ENCODE measurements at regions not wholly inside any gene's neighbourhood (a gene's known extent, or its start where the extent isn't known, plus 50 kb on each side); places are given as distances from the start of the nearest gene placed in this dataset.

DNA sequence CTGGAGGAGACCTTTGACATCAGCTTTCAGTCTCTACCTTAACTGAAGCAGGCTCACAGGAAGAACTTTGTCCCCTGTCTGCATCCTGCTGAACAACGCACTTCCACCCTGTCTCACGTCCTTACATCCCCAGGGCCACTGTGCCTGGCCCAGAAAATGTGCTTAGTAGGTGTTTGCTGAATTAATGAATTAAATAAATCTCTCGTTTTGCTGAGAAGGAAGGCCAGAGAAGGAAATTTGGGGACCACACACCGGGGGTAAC, 54.3 kb upstream of the CREB3L1 start:
- DNase-seq (ENCODE audit: low read depth, low spot score), result no peak
- H3K4me3 ChIP-seq (ENCODE audit: low read depth, low read length), result no peak overlapping the region
- CTCF ChIA-PET, result interaction anchor here (0.9 kb wide), 1 partner anchor 15 kb away, joined by 5 read pairs; no protein-coding TSS in a partner anchor
- POLR2A ChIA-PET, result no interaction called here
- TF ChIP-seq, protein P1, sequence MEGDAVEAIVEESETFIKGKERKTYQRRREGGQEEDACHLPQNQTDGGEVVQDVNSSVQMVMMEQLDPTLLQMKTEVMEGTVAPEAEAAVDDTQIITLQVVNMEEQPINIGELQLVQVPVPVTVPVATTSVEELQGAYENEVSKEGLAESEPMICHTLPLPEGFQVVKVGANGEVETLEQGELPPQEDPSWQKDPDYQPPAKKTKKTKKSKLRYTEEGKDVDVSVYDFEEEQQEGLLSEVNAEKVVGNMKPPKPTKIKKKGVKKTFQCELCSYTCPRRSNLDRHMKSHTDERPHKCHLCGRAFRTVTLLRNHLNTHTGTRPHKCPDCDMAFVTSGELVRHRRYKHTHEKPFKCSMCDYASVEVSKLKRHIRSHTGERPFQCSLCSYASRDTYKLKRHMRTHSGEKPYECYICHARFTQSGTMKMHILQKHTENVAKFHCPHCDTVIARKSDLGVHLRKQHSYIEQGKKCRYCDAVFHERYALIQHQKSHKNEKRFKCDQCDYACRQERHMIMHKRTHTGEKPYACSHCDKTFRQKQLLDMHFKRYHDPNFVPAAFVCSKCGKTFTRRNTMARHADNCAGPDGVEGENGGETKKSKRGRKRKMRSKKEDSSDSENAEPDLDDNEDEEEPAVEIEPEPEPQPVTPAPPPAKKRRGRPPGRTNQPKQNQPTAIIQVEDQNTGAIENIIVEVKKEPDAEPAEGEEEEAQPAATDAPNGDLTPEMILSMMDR (IDR thresholded peaks at IDR 0.05; ENCODE audit: insufficient read depth, low read length, missing control alignments), result no peak

DNA sequence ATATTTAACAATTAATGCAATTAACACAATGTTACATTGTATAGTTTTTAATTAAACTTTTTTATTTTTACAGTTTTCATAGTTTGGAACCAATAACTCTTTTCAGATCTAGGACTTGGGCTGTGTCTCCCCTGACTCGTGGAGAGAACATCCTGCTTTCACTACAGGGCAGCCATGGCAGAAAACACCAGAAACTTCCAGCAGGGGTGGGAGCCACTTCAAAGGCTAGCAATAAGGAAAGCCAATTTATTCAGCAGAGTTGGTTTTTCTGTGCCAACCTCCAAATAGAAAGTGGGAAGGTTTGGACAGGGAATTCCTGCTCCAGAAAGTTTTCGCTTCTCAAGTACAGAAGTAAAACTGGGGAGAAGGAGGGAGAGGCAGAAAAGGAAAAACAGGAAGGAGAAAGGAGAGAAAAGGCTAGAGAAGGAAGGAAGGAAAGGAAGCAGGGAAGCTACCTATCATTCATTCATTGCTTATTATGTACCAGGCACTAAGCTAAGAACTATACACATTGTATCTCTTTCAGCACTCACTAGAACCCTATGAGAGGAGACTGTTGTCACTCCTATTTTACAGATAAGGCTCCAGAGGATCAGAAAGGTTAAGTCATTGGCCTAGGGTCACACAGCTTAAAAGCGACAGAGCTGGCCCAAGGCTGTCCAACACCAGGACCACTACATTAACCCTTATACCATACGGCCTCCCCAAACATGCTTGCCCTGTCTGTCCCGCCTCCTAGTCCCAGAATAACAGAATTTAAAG, 54.8 kb upstream of the CREB3L1 start:
- ChIA-PET POLR2A (no interaction called here), CTCF (interaction anchor here (0.9 kb wide), 1 partner anchor 15 kb away, joined by 5 read pairs; no protein-coding TSS in a partner anchor)
- no peak for DNase-seq (ENCODE audit: low read depth, low spot score)
- TF ChIP-seq, protein P1 (IDR thresholded peaks at IDR 0.05; ENCODE audit: insufficient read depth, low read length, missing control alignments), result no peak
- no peak overlapping the region for H3K4me3 ChIP-seq (ENCODE audit: low read depth, low read length)

DNA sequence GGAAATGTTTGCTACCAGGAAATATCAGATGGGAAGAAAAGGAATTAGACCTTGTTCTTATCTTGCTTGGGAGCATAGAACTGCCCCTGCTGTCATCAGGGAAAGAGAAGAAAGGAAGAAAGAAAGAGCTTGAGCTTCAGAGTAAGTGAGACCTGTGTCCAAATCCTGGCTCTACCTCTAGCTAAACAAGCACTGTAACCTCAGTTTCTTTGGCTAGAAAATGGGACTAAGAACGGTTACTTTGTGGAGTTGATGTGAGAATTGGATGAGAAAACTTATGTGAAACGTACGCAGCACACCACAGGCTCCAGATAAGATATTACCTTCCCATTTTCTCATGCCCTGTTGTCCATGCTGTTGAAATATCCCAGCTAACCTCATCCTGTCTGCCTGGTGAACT, 57.1 kb upstream of the CREB3L1 start:
- CTCF ChIA-PET, result no interaction called here

DNA sequence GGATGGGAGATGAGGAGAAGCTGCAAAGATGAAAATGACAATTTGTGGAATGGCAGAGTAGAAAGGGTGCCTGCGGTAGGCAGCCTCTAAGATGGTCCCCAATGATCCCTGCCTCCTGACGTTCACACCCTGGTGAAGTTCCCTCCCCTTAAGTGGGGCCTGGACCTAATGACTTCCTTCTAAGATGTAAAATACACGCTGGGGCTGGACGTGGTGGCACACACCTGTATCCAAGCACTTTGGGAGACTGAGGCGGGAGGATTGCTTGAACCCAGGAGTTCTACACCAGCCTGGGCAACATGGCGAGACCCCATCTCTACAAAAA, 60.7 kb upstream of the CREB3L1 start:
- ChIA-PET POLR2A (no interaction called here), CTCF (interaction anchor here (0.6 kb wide), 1 partner anchor 12 kb away, joined by 3 read pairs; no protein-coding TSS in a partner anchor)
- DNase-seq (ENCODE audit: low read depth, low spot score), result no peak
- TF ChIP-seq, protein P1 (IDR thresholded peaks at IDR 0.05; ENCODE audit: insufficient read depth, low read length, missing control alignments), result no peak
- no peak overlapping the region for H3K4me3 ChIP-seq (ENCODE audit: low read depth, low read length)

More for the DNA sequence above, 57.1 kb upstream of the CREB3L1 start:
- POLR2A ChIA-PET, result no interaction called here
- TF ChIP-seq, protein P1 (IDR thresholded peaks at IDR 0.05; ENCODE audit: insufficient read depth, low read length, missing control alignments), result no peak
- DNase-seq (ENCODE audit: low read depth, low spot score), result no peak
- no peak overlapping the region for H3K4me3 ChIP-seq (ENCODE audit: low read depth, low read length)

DNA sequence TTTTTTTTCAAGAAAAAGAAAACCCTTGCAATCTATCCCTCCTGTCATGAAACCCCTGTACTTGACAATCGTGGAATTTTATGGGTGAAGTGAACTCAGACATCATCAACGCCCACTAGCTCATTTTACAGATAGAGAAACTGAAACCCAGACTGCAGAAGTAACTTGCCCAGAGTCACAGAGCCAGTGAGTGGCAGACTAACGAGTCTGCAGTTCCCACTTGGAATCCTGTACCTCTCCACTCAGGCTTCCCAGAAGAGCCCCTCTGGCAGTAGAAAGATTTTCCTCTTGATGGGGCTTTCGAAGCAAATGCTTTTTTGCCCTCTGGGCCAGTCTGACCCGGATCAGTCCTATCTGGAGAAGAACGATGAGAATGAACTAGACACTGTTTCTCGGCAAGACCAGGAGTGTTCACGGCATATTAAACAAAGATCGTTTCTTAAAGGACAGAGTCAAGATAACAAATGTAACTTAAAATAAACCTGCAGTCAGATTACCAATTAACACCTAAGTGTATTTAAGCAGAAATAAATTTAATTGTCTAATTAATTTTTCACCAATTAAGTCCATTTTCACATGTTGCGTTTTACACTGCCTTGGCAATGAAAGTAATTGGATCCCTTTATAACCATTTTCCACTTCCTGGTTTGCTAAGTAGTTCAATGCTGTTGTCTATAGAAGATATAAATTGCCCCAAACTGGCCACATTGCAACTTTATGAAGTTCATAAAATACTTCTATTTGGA, 61.3 kb upstream of the CREB3L1 start:
- no peak for DNase-seq (ENCODE audit: low read depth, low spot score)
- H3K4me3 ChIP-seq (ENCODE audit: low read depth, low read length), result no peak overlapping the region
- POLR2A ChIA-PET, result no interaction called here

More for the DNA sequence above, 61.3 kb upstream of the CREB3L1 start:
- TF ChIP-seq, protein P1 (IDR thresholded peaks at IDR 0.05; ENCODE audit: insufficient read depth, low read length, missing control alignments), result no peak
- CTCF ChIA-PET, result interaction anchor here (0.6 kb wide), 1 partner anchor 11 kb away, joined by 3 read pairs; no protein-coding TSS in a partner anchor
